Bronchial epithelial cell (primary cell): ENCODE measurements at regions not wholly inside any gene's neighbourhood (a gene's known extent, or its start where the extent isn't known, plus 50 kb on each side); places are given as distances from the start of the nearest gene placed in this dataset.

Experiments used
- DNase-seq: peaks from one replicate; pipeline ENCODE4 v3.0.0-alpha.2; 2010; ENCODE audit warnings: low read depth
- FAIRE-seq: peaks from 2 replicates; lab custom pipeline; 2011; peaks lifted over from hg19 to GRCh38; lab: Jason Lieb, UNC
- H3K27me3 ChIP-seq: 2 replicates; pipeline ENCODE4 v1.5.1; 2011; ENCODE audit warnings: low read length; ENCODE audit not compliant: control insufficient read depth, insufficient read depth
- H3K36me3 ChIP-seq: 2 replicates; pipeline ENCODE4 v1.5.1; 2011; ENCODE audit warnings: low read length; ENCODE audit not compliant: control insufficient read depth, insufficient read depth
- H3K4me3 ChIP-seq: 2 replicates; pipeline ENCODE4 v1.5.1; 2011; ENCODE audit warnings: mild to moderate bottlenecking, low read depth, low read length, control low read depth
- TF ChIP-seq, protein P1 (sequence below): IDR thresholded peaks from 2 replicates; pipeline ENCODE4 v1.5.1; 2011; ENCODE audit warnings: mild to moderate bottlenecking, moderate library complexity, low read length, control low read depth, inconsistent platforms; ENCODE audit not compliant: insufficient read depth, severe bottlenecking

DNA sequence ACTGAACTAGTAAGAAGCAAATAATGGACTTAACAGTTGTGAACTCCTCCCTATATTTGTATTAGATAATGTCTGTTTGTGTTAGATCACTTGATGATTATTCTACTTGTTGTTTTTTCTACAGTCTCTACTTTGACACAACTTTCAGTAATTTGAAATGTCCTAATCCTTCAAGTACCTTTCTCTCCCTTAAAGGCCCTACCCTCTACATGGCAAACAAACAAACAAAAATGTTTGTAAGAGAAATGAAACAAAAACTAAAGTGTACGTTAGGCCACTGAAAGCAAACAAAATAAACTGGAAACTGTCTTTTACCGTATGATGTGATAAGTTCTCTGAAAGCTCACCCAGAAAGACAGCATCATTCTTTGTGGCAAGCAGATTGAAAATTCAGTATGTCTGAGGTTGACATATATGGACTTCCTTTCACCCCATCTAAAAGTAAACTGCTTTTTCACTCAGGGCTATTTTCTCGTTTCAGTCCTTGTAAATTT lies 255.9 kb upstream of the SNX7 start:
- H3K27me3 ChIP-seq = no peaks in the 10 kb centered on the region
- no peak overlapping the region for H3K4me3 ChIP-seq
- TF ChIP-seq, protein P1, sequence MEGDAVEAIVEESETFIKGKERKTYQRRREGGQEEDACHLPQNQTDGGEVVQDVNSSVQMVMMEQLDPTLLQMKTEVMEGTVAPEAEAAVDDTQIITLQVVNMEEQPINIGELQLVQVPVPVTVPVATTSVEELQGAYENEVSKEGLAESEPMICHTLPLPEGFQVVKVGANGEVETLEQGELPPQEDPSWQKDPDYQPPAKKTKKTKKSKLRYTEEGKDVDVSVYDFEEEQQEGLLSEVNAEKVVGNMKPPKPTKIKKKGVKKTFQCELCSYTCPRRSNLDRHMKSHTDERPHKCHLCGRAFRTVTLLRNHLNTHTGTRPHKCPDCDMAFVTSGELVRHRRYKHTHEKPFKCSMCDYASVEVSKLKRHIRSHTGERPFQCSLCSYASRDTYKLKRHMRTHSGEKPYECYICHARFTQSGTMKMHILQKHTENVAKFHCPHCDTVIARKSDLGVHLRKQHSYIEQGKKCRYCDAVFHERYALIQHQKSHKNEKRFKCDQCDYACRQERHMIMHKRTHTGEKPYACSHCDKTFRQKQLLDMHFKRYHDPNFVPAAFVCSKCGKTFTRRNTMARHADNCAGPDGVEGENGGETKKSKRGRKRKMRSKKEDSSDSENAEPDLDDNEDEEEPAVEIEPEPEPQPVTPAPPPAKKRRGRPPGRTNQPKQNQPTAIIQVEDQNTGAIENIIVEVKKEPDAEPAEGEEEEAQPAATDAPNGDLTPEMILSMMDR = no peak
- DNase-seq = no peak
- H3K36me3 ChIP-seq = no peaks in the 10 kb centered on the region
- no peak for FAIRE-seq

DNA sequence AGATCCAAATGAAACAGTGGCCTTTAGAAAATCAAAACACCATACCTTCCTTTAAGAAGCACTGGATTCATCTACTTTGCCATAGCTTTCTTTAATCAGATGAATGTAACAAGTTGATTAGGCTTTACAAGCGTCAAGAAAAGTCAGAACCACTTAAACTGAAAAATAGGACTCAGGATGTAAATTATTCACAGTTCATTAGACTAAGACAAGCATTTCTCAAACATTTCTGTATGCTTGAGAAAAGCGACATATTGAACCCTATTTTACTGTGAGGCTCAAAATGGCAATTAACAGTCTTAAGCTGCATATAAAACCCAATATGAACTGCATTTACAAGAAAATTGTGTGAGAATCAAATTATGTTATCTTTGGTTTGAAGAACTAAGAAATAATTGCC lies 256.7 kb upstream of the SNX7 start:
- no peak overlapping the region for H3K4me3 ChIP-seq
- TF ChIP-seq, protein P1 = no peak
- no peak for FAIRE-seq
- no peaks in the 10 kb centered on the region for H3K27me3 ChIP-seq
- H3K36me3 ChIP-seq = no peaks in the 10 kb centered on the region
- DNase-seq = no peak

DNA sequence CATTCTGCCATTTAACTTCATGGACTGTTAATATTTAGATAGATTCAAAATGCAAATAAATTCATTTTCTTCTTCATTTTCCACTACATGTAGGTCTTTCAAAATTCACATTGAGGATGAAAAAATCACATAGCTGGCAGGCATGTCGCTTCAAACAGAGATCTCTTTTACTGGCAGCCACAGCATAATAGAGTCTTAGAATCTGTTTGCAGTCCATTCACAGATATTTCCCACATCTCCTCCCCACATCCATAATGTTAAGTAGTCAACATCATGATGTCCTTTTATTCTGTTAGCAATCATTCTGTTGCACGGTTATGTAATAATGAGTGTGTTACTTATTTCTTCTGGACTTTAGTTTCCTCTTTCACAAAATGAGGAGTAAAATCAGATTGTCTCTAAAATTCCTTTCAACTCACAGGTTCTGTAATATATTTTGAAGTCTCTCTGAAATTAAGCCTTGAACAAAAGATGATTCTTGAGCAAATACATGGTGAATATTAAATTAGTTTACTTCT lies 257.5 kb upstream of the SNX7 start:
- FAIRE-seq (no peak), DNase-seq (no peak)
- no peaks in the 10 kb centered on the region for H3K36me3 ChIP-seq
- H3K27me3 ChIP-seq = no peaks in the 10 kb centered on the region
- H3K4me3 ChIP-seq = no peak overlapping the region
- TF ChIP-seq, protein P1 = no peak

DNA sequence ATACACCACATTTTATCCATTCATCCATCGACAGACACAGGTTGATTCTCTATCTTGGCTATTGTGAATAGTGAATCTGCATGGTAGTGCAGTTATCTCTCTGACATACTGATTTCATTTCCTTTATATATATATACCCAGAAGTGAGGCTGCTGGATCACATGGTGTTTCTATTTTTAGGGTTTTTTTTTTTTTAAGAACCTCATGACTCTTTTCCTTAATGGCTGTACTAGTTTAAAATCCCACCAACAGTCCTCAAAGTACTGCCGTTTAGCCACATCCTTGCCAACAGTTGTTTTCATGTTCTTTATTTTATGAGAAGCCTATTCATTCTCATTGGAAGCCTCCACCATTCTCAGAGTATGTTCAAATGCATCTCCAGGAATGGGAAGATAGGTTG lies 258.7 kb upstream of the SNX7 start:
- DNase-seq (no peak), FAIRE-seq (no peak)
- H3K4me3 ChIP-seq = no peak overlapping the region
- TF ChIP-seq, protein P1 = no peak
- no peaks in the 10 kb centered on the region for H3K27me3 ChIP-seq
- H3K36me3 ChIP-seq = no peaks in the 10 kb centered on the region

DNA sequence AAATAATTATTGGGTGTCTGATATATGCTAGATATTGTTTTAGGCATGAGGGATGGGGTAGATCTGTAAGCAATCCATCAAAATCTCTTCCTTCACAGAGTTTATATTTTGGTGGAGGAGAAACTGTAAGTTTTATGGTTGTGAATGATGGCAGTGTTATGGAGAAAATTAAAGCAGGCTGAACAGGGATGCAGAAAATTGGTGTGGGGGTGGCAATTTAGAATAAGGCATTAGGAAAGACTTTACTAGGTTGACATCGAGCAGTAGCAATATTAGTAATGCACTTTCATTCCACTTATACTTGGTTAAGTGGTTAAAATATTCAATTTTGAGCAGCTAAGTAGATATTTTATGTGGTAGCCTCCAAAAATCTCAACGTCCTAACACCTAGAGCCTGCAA lies 261.1 kb upstream of the SNX7 start:
- H3K27me3 ChIP-seq = no peaks in the 10 kb centered on the region
- FAIRE-seq (no peak), DNase-seq (no peak)
- H3K36me3 ChIP-seq = no peaks in the 10 kb centered on the region
- TF ChIP-seq, protein P1 = no peak
- H3K4me3 ChIP-seq = no peak overlapping the region

DNA sequence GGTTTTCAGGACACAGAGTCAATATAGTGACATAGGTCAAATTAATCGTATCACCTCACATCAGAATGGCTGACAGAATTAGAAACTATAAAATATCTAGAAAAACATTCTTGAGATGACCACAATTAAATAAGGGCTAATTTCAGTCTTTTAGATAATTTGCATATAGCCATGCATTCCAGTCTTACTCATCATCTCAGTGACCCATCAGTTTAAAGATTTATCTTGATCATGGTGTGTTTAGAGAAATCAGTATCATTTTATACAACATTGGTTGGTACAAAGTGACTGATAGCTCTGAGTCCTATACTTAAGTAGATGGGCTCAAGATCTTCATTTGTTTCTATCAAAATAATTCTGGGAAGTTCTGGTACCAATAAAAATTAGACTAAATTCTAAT lies 262.3 kb upstream of the SNX7 start:
- H3K27me3 ChIP-seq = no peaks in the 10 kb centered on the region
- FAIRE-seq (no peak), DNase-seq (no peak)
- TF ChIP-seq, protein P1 = no peak
- H3K36me3 ChIP-seq = no peaks in the 10 kb centered on the region
- no peak overlapping the region for H3K4me3 ChIP-seq
